H9 (cell line): ENCODE measurements at regions not wholly inside any gene's neighbourhood (a gene's known extent, or its start where the extent isn't known, plus 50 kb on each side); places are given as distances from the start of the nearest gene placed in this dataset.

Experiments
- DNase-seq: peaks from one replicate; pipeline ENCODE4 v3.0.0-alpha.2; 2017
- H2AFZ ChIP-seq: one replicate; pipeline ENCODE4 v1.6.1; 2013; ENCODE audit warnings: mild to moderate bottlenecking, low read length, control low read depth, moderate library complexity
- H2AK5ac ChIP-seq: 2 replicates; pipeline ENCODE4 v1.6.1; 2013; ENCODE audit warnings: low read length, control low read depth, mixed read lengths; ENCODE audit not compliant: insufficient read length
- H2BK120ac ChIP-seq: one replicate; pipeline ENCODE4 v1.6.1; 2013; ENCODE audit warnings: low read depth, mild to moderate bottlenecking, low read length, control low read depth, inconsistent platforms; ENCODE audit not compliant: poor library complexity, severe bottlenecking
- H2BK12ac ChIP-seq: 2 replicates; pipeline ENCODE4 v1.6.1; 2013; ENCODE audit warnings: low read length, control low read depth, mixed read lengths, low read depth; ENCODE audit not compliant: insufficient read length
- H2BK15ac ChIP-seq: 2 replicates; pipeline ENCODE4 v1.6.1; 2013; ENCODE audit warnings: low read depth, low read length, control low read depth
- H2BK20ac ChIP-seq: one replicate; pipeline ENCODE4 v1.6.1; 2013; ENCODE audit warnings: low read depth, mild to moderate bottlenecking, low read length, control low read depth, inconsistent platforms; ENCODE audit not compliant: poor library complexity, severe bottlenecking
- H2BK5ac ChIP-seq: 2 replicates; pipeline ENCODE4 v1.6.1; 2013; ENCODE audit warnings: low read length, control low read depth, mixed read lengths; ENCODE audit not compliant: insufficient read length
- H3K14ac ChIP-seq: 2 replicates; pipeline ENCODE4 v1.6.1; 2013; ENCODE audit warnings: low read length, control low read depth; ENCODE audit not compliant: insufficient read depth
- H3K18ac ChIP-seq: 2 replicates; pipeline ENCODE4 v1.6.1; 2013; ENCODE audit warnings: low read depth, mild to moderate bottlenecking, mixed read lengths, low read length, control low read depth; ENCODE audit not compliant: insufficient read length
- H3K23ac ChIP-seq: 2 replicates; pipeline ENCODE4 v1.6.1; 2013; ENCODE audit warnings: low read length, control low read depth, mixed read lengths, low read depth; ENCODE audit not compliant: insufficient read length
- H3K23me2 ChIP-seq: 2 replicates; pipeline ENCODE4 v1.6.1; 2013; ENCODE audit warnings: low read depth, mild to moderate bottlenecking, mixed read lengths, low read length, control low read depth; ENCODE audit not compliant: insufficient read length, poor library complexity, severe bottlenecking
- H3K27ac ChIP-seq: 2 replicates; pipeline ENCODE4 v1.5.1; 2013; ENCODE audit warnings: low read length, control low read depth, mixed read lengths, low read depth; ENCODE audit not compliant: insufficient read length
- H3K27me3 ChIP-seq: 2 replicates; pipeline ENCODE4 v1.6.1; 2013; ENCODE audit warnings: low read length, control low read depth, inconsistent platforms; ENCODE audit not compliant: insufficient read depth
- H3K4ac ChIP-seq: 2 replicates; pipeline ENCODE4 v1.6.1; 2013; ENCODE audit warnings: low read depth, mild to moderate bottlenecking, control low read depth, inconsistent platforms, low read length, moderate library complexity
- H3K4me1 ChIP-seq: 2 replicates; pipeline ENCODE4 v1.6.1; 2013; ENCODE audit warnings: low read length, control low read depth, inconsistent platforms; ENCODE audit not compliant: insufficient read depth
- H3K4me2 ChIP-seq: 2 replicates; pipeline ENCODE4 v1.6.1; 2013; ENCODE audit warnings: low read length, control low read depth, mixed read lengths; ENCODE audit not compliant: insufficient read length, insufficient read depth
- H3K56ac ChIP-seq: 2 replicates; pipeline ENCODE4 v1.6.1; 2013; ENCODE audit warnings: low read depth, mild to moderate bottlenecking, mixed read lengths, low read length, control low read depth; ENCODE audit not compliant: insufficient read length
- H3K79me1 ChIP-seq: 2 replicates; pipeline ENCODE4 v1.6.1; 2013; ENCODE audit warnings: low read depth, mild to moderate bottlenecking, moderate library complexity, low read length, control low read depth, inconsistent platforms; ENCODE audit not compliant: insufficient read depth, poor library complexity, severe bottlenecking
- H3K79me2 ChIP-seq: 2 replicates; pipeline ENCODE4 v1.6.1; 2013; ENCODE audit warnings: low read length, control low read depth, inconsistent platforms; ENCODE audit not compliant: insufficient read depth
- H3K9ac ChIP-seq: 2 replicates; pipeline ENCODE4 v1.6.1; 2013; ENCODE audit warnings: low read length, control low read depth, mixed read lengths; ENCODE audit not compliant: insufficient read length; ENCODE audit errors: extremely low read depth
- H3K9me3 ChIP-seq: one replicate; pipeline ENCODE4 v1.6.1; 2013; ENCODE audit warnings: low read depth, low read length, inconsistent platforms; ENCODE audit not compliant: control insufficient read depth
- H3T11ph ChIP-seq: one replicate; pipeline ENCODE4 v1.6.1; 2013; ENCODE audit warnings: mild to moderate bottlenecking, low read length, control low read depth, inconsistent platforms
- H4K20me1 ChIP-seq: one replicate; pipeline ENCODE4 v1.6.1; 2013; ENCODE audit not compliant: control insufficient read depth, insufficient read length, insufficient read depth
- H4K5ac ChIP-seq: 2 replicates; pipeline ENCODE4 v1.6.1; 2013; ENCODE audit warnings: low read depth, mild to moderate bottlenecking, mixed read lengths, low read length, control low read depth; ENCODE audit not compliant: insufficient read length
- H4K8ac ChIP-seq: replicated peaks from 2 replicates; pipeline ENCODE4 v1.6.1; 2013; ENCODE audit warnings: low read length, control low read depth, mixed read lengths, low read depth; ENCODE audit not compliant: insufficient read length
- H4K91ac ChIP-seq: 2 replicates; pipeline ENCODE4 v1.6.1; 2013; ENCODE audit warnings: low read depth, mild to moderate bottlenecking, moderate library complexity, mixed read lengths, low read length, control low read depth; ENCODE audit not compliant: insufficient read length
- H3K27ac Mint-ChIP-seq, 3 experiments: 2 replicates in 2 of 3; 3 replicates in 1 of 3; pipeline ENCODE4 v1.8.0; 2020 to 2021; ENCODE audit warnings: mixed read lengths in 3 of 3, mild to moderate bottlenecking in 1 of 3, moderate library complexity in 1 of 3
- H3K27me3 Mint-ChIP-seq: 2 replicates; pipeline ENCODE4 v1.8.0; 2021; ENCODE audit warnings: low read depth, mild to moderate bottlenecking, moderate library complexity, mixed read lengths
- H3K36me3 Mint-ChIP-seq, 3 experiments: 2 replicates in 2 of 3; 3 replicates in 1 of 3; pipeline ENCODE4 v1.8.0; 2020 to 2021; ENCODE audit warnings: low read depth in 3 of 3, mixed read lengths in 3 of 3; ENCODE audit not compliant: insufficient read depth in 1 of 3
- H3K4me1 Mint-ChIP-seq, 2 experiments: 2 replicates each; pipeline ENCODE4 v1.8.0; 2020; ENCODE audit warnings: mixed read lengths in 2 of 2
- H3K4me3 Mint-ChIP-seq, 2 experiments: 2 replicates in 1 of 2; 3 replicates in 1 of 2; pipeline ENCODE4 v1.8.0; 2020 to 2021; ENCODE audit warnings: mild to moderate bottlenecking in 2 of 2, mixed read lengths in 2 of 2, moderate library complexity in 1 of 2
- H3K9me3 Mint-ChIP-seq, 2 experiments: 2 replicates in 1 of 2; 3 replicates in 1 of 2; pipeline ENCODE4 v1.8.0; 2020; ENCODE audit warnings: mild to moderate bottlenecking in 2 of 2, mixed read lengths in 2 of 2, moderate library complexity in 1 of 2
- CTCF ChIP-seq: fragments of 200-600 bp; sonication (generic); conservative IDR thresholded peaks from 3 replicates; pipeline ENCODE4 v1.8.0; 2021; ENCODE audit warnings: antibody characterized with exemption, mild to moderate bottlenecking
- WGBS: extraction: QIAGEN DNeasy Blood & Tissue Kit; methylation state at CpG from one replicate; pipeline ENCODE4 v1.1.7; 2013; ENCODE audit warnings: missing lambda C conversion rate, low lambda C conversion rate, mixed read lengths; ENCODE audit not compliant: insufficient read length; ENCODE audit errors: extremely low coverage; 5-methylcytosine and 5-hydroxymethylcytosine counted together

GRCh38 chr22:47610281-47610680 lies 847.8 kb downstream of the TBC1D22A start:
- H4K20me1 ChIP-seq, result no peaks in the 10 kb centered on the region
- H3K4ac ChIP-seq, result no peak overlapping the region
- no peak overlapping the region for H2BK120ac ChIP-seq
- Mint-ChIP-seq H3K27me3 (peaks cover 7% of the 10 kb centered on the region), H3K36me3 (peaks cover 0 to 11% (median 0%) of the 10 kb centered on the region in 3 experiments; a peak in 4 of 7 replicates), H3K9me3 (peaks cover 0 to 66% of the 10 kb centered on the region in 2 experiments; a peak in 4 of 5 replicates), H3K4me3 (no peak overlapping the region), H3K27ac (no peak overlapping the region), H3K4me1 (no peaks in the 10 kb centered on the region)
- H2AK5ac ChIP-seq, result no peak overlapping the region
- no peak overlapping the region for H2BK12ac ChIP-seq
- no peak overlapping the region for H3K27ac ChIP-seq
- TF ChIP-seq CTCF, result no peak
- H4K91ac ChIP-seq, result no peak overlapping the region
- H3K4me2 ChIP-seq, result no peak overlapping the region
- H3K9ac ChIP-seq, result no peak overlapping the region
- H3T11ph ChIP-seq, result no peak overlapping the region
- no peak overlapping the region for H3K56ac ChIP-seq
- no peak for DNase-seq
- H3K9me3 ChIP-seq, result no peaks in the 10 kb centered on the region
- no peaks in the 10 kb centered on the region for H3K27me3 ChIP-seq
- H4K8ac ChIP-seq, result no peak overlapping the region
- no peak overlapping the region; the same call in 1 of the 2 replicates for H3K14ac ChIP-seq
- no peak overlapping the region for H2BK5ac ChIP-seq
- no peaks in the 10 kb centered on the region for H3K4me1 ChIP-seq
- no peak overlapping the region for H3K18ac ChIP-seq
- no peaks in the 10 kb centered on the region for H3K23me2 ChIP-seq
- H2BK20ac ChIP-seq, result no peak overlapping the region
- H3K79me1 ChIP-seq, result no peaks in the 10 kb centered on the region
- no peak overlapping the region for H2BK15ac ChIP-seq
- no CpG with 5 or more reads among the region's 12 CpGs for WGBS
- H2AFZ ChIP-seq, result no peak overlapping the region
- H3K23ac ChIP-seq, result no peak overlapping the region
- H4K5ac ChIP-seq, result no peak overlapping the region
- H3K79me2 ChIP-seq, result no peaks in the 10 kb centered on the region
